Hippocampal formation (tissue), 2 donors: ENCODE measurements at regions not wholly inside any gene's neighbourhood (a gene's known extent, or its start where the extent isn't known, plus 50 kb on each side); places are given as distances from the start of the nearest gene placed in this dataset.

Experiments
- DNase-seq, 2 donors: peaks; one replicate each; lab custom pipeline; 2025; lab: John Stamatoyannopoulos, UW

- DNase-seq = no peak
These were observed 98.8 kb upstream of the NCKAP5 start for GRCh38 chr2:133667085-133667484.

GRCh38 chr2:133667968-133668367 is 99.7 kb upstream of the NCKAP5 start:
- DNase-seq = no peak

GRCh38 chr2:133668547-133668946 is 100.3 kb upstream of the NCKAP5 start:
- no peak for DNase-seq

- DNase-seq = no peak
These were observed 105.1 kb upstream of the NCKAP5 start for GRCh38 chr2:133673305-133673905.

- DNase-seq = peak in 1 of 2 donors; percentile 45
These were observed 105.8 kb upstream of the NCKAP5 start for GRCh38 chr2:133674066-133674432.

GRCh38 chr2:133674433-133675331 is 106.4 kb upstream of the NCKAP5 start:
- DNase-seq = peak; percentile 78 to 79

GRCh38 chr2:133676392-133677130 is 108.3 kb upstream of the NCKAP5 start:
- no peak for DNase-seq

- DNase-seq = peak in 1 of 2 donors; percentile 29
These were observed 112.2 kb upstream of the NCKAP5 start for GRCh38 chr2:133680343-133681049.

- no peak for DNase-seq
These were observed 114.1 kb upstream of the NCKAP5 start for GRCh38 chr2:133682347-133682746.

GRCh38 chr2:133682906-133683305 is 114.6 kb upstream of the NCKAP5 start:
- no peak for DNase-seq

GRCh38 chr2:133685636-133686215 is 117.5 kb upstream of the NCKAP5 start:
- DNase-seq = no peak

GRCh38 chr2:133690780-133691179 is 122.5 kb upstream of the NCKAP5 start:
- no peak for DNase-seq

GRCh38 chr2:133691336-133691735 is 123.1 kb upstream of the NCKAP5 start:
- no peak for DNase-seq

GRCh38 chr2:133705287-133705686 is 137.0 kb upstream of the NCKAP5 start:
- DNase-seq = peak in 1 of 2 donors; percentile 10

GRCh38 chr2:133710613-133711012 is 142.3 kb upstream of the NCKAP5 start:
- DNase-seq = no peak

- DNase-seq = no peak
These were observed 142.9 kb upstream of the NCKAP5 start for GRCh38 chr2:133711201-133711600.

- no peak for DNase-seq
These were observed 143.5 kb upstream of the NCKAP5 start for GRCh38 chr2:133711806-133712205.

- no peak for DNase-seq
These were observed 144.1 kb upstream of the NCKAP5 start for GRCh38 chr2:133712369-133712768.

GRCh38 chr2:133713049-133713580 is 144.9 kb upstream of the NCKAP5 start:
- no peak for DNase-seq

GRCh38 chr2:133716166-133716565 is 147.9 kb upstream of the NCKAP5 start:
- DNase-seq = no peak

GRCh38 chr2:133717497-133717896 is 149.2 kb upstream of the NCKAP5 start:
- no peak for DNase-seq
